ENCODE measurements at regions not wholly inside any gene's neighbourhood (a gene's known extent, or its start where the extent isn't known, plus 50 kb on each side); places are given as distances from the start of the nearest gene placed in this dataset.

DNA sequence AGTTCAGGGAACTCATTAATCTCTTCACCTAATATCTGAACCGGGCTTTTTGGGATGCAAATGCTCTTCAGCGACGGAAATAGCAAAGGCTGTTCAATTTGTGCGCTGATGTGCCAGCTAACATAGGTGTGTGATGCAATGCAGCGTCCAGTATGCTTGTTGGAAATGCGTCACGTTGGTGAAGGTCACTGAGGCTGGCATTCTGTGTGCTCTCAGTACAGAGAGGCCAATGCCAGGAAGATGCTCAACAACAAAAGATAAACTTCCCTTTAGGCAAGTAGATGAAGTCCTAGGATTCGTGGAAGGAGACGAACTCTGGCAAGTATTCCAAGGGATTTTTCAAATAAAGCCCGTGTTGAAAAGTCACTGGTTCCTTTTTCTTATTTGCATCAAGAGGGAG lies 649.5 kb upstream of the MKI67 start:
- no peak for TF ChIP-seq SIN3A (IDR thresholded peaks at IDR 0.05; ENCODE audit: borderline replicate concordance, insufficient read depth, low read length)
- no peak for TF ChIP-seq POLR2AphosphoS5 (IDR thresholded peaks at IDR 0.05; ENCODE audit: low read depth, low read length)
- TF ChIP-seq TAF1 (IDR thresholded peaks at IDR 0.05; ENCODE audit: borderline replicate concordance, insufficient read depth, low read length) = no peak
- TF ChIP-seq, protein P1, sequence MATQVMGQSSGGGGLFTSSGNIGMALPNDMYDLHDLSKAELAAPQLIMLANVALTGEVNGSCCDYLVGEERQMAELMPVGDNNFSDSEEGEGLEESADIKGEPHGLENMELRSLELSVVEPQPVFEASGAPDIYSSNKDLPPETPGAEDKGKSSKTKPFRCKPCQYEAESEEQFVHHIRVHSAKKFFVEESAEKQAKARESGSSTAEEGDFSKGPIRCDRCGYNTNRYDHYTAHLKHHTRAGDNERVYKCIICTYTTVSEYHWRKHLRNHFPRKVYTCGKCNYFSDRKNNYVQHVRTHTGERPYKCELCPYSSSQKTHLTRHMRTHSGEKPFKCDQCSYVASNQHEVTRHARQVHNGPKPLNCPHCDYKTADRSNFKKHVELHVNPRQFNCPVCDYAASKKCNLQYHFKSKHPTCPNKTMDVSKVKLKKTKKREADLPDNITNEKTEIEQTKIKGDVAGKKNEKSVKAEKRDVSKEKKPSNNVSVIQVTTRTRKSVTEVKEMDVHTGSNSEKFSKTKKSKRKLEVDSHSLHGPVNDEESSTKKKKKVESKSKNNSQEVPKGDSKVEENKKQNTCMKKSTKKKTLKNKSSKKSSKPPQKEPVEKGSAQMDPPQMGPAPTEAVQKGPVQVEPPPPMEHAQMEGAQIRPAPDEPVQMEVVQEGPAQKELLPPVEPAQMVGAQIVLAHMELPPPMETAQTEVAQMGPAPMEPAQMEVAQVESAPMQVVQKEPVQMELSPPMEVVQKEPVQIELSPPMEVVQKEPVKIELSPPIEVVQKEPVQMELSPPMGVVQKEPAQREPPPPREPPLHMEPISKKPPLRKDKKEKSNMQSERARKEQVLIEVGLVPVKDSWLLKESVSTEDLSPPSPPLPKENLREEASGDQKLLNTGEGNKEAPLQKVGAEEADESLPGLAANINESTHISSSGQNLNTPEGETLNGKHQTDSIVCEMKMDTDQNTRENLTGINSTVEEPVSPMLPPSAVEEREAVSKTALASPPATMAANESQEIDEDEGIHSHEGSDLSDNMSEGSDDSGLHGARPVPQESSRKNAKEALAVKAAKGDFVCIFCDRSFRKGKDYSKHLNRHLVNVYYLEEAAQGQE (IDR thresholded peaks at IDR 0.05; ENCODE audit: insufficient read depth in 1 of 2, low read depth in 2 of 2, low read length in 2 of 2) = no peak
- no peak for TF ChIP-seq FOXP2 (optimal IDR thresholded peaks at IDR 0.05; ENCODE audit: borderline replicate concordance, extremely low read depth, extremely low read length, insufficient read depth)

DNA sequence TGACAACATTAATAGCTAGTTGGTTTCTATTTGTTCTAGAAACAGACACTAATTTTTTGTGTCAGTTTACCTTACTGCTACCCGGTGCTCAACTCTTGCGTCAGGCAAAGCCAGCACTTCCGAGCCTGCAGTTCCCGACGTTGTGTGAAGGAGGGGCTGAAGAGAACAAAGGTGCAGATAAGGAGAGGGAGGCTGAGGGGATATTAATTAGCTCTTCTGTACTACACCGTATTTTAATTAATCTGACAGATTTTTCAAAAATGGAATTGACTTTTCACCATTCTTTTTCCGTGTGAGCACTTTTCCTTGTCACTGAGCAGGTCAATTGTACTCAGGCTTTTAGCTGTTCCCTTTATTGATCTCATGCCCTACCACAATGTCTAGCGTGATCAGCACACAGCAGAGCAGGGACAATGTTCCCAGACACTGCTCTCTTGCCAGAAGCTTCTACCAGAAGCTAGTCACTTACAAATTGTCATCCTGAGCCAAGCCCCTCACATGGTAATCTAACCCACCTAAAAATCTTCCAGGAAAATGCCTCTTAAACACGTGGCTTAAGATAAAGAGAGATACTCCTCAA lies 650.5 kb upstream of the MKI67 start:
- no peak for TF ChIP-seq POLR2AphosphoS5 (IDR thresholded peaks at IDR 0.05; ENCODE audit: low read depth, low read length)
- TF ChIP-seq SIN3A (IDR thresholded peaks at IDR 0.05; ENCODE audit: borderline replicate concordance, insufficient read depth, low read length) = no peak
- TF ChIP-seq FOXP2 (optimal IDR thresholded peaks at IDR 0.05; ENCODE audit: borderline replicate concordance, extremely low read depth, extremely low read length, insufficient read depth) = no peak
- TF ChIP-seq TAF1 (IDR thresholded peaks at IDR 0.05; ENCODE audit: borderline replicate concordance, insufficient read depth, low read length) = no peak

DNA sequence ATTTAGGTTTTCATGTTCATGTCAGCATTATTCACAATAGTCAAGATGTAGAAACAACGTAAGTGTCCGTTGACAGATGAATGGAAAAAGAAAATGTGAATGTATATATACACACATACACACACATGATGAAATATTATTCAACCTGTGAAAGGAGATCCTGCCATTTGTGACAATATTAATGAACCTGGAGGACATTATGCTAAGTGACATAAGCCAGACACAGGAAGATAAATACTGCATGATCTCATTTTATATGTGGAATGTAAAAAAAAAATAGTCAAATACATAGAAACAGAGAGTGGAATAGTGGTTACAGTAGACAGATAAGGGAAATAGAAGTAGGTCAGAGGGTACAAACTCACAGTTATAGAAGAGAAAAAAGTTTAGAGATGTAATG lies 651.1 kb upstream of the MKI67 start:
- no peak for TF ChIP-seq POLR2AphosphoS5 (IDR thresholded peaks at IDR 0.05; ENCODE audit: low read depth, low read length)
- TF ChIP-seq TAF1 (IDR thresholded peaks at IDR 0.05; ENCODE audit: borderline replicate concordance, insufficient read depth, low read length) = no peak
- TF ChIP-seq FOXP2 (optimal IDR thresholded peaks at IDR 0.05; ENCODE audit: borderline replicate concordance, extremely low read depth, extremely low read length, insufficient read depth) = no peak
- TF ChIP-seq SIN3A (IDR thresholded peaks at IDR 0.05; ENCODE audit: borderline replicate concordance, insufficient read depth, low read length) = no peak
- TF ChIP-seq, protein P1 (IDR thresholded peaks at IDR 0.05; ENCODE audit: insufficient read depth in 1 of 2, low read depth in 2 of 2, low read length in 2 of 2) = no peak

DNA sequence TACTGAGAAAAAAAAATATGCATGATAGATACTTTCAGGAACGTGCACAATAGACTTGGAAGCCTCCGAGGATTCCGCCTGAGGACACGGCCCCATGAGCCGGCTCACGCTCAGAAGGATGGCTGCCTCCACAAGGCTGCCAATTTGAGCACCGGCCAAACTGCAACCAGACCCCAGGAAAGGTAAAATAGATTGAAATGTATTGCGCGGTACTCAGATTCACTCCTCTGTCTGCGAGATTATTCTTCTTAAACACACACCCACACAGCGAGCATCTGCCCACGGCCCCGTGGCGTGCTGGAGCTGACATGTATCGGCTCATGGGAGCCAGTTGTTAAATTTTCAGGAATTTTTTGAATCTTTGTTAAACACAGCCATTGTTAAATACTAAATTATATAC lies 653.2 kb upstream of the MKI67 start:
- TF ChIP-seq FOXP2 (optimal IDR thresholded peaks at IDR 0.05; ENCODE audit: borderline replicate concordance, extremely low read depth, extremely low read length, insufficient read depth) (no peak), SIN3A (IDR thresholded peaks at IDR 0.05; ENCODE audit: borderline replicate concordance, insufficient read depth, low read length) (no peak), TAF1 (IDR thresholded peaks at IDR 0.05; ENCODE audit: borderline replicate concordance, insufficient read depth, low read length) (no peak), POLR2AphosphoS5 (IDR thresholded peaks at IDR 0.05; ENCODE audit: low read depth, low read length) (no peak)
- TF ChIP-seq, protein P1 (IDR thresholded peaks at IDR 0.05; ENCODE audit: insufficient read depth in 1 of 2, low read depth in 2 of 2, low read length in 2 of 2) = no peak

DNA sequence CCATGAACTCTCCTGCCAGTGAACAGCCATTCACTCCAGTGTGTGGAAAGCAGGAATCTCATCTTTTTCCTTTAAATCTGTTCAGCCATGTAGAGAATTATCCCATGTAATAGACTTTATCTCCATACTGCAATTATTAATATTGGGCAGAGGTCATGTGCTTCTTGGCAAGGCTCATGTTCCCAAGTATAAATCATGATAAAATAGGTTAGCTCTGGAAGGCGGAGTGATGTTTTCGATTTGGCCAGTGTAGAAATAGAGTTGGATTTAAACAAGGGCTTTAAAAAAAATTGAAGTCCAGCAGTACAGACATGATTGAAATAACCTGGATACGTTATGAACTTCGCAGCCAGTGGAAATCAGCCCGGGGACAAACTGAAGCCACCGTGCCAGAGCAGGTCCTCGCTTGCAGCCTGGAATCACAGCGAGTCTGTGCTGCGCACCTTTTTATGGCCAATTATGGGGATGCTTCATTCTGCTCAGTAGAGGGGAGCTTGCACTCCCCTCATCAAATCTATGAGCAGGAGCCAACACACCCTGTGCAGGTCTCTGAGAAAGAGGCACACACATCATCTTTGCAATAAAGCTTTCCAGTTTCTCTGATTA lies 654.0 kb upstream of the MKI67 start:
- TF ChIP-seq SIN3A (IDR thresholded peaks at IDR 0.05; ENCODE audit: borderline replicate concordance, insufficient read depth, low read length) = no peak
- TF ChIP-seq POLR2AphosphoS5 (IDR thresholded peaks at IDR 0.05; ENCODE audit: low read depth, low read length) = no peak
- TF ChIP-seq, protein P1 (IDR thresholded peaks at IDR 0.05; ENCODE audit: insufficient read depth in 1 of 2, low read depth in 2 of 2, low read length in 2 of 2) = no peak
- no peak for TF ChIP-seq TAF1 (IDR thresholded peaks at IDR 0.05; ENCODE audit: borderline replicate concordance, insufficient read depth, low read length)
- TF ChIP-seq FOXP2 (optimal IDR thresholded peaks at IDR 0.05; ENCODE audit: borderline replicate concordance, extremely low read depth, extremely low read length, insufficient read depth) = no peak

Data from PFSK-1 (cell line).